ENCODE measurements at regions not wholly inside any gene's neighbourhood (a gene's known extent, or its start where the extent isn't known, plus 50 kb on each side); places are given as distances from the start of the nearest gene placed in this dataset.
"Not testable (repeated sequence)": the region's sequence is repeated elsewhere in the genome, so short reads cannot be mapped to it uniquely, and the experiment has no call there.

GRCh38 chr2:16228471-16228870 is 288.1 kb downstream of the MYCN start:
- no peak for DNase-seq (ENCODE audit: low read depth in 3 of 3, low spot score in 2 of 3)

DNA sequence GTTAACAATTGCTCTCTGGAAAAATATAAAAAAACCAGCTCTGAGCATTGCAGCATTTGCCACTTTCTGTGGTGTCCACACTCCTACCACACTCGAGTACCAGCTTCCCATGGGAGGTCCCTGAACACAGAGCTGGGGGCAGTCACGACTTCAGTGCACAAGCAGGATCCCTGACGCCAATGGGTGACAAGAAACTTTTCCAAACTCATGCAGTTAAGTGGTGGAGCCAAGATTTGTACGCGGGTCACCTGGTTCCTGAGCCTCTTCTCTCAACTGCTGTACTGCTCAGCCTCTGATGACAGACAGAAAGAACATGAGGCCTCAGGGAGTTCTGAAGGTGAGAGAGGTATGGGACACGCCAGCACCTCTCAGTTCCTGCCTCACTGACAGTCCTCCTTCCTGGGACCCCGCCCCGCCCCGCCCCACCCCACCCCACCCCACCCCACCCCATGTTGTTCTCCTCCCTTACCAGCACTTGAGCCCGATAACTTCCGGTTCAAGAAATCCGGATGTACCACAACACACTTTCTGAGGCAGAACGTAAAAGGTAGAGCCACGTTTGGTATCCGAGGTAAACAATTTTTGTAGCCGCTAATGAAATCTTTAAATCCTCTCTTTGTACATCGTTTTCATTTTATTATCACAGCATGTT is 287.6 kb downstream of the MYCN start:
- no peak for DNase-seq (ENCODE audit: low read depth in 3 of 3, low spot score in 2 of 3)

DNA sequence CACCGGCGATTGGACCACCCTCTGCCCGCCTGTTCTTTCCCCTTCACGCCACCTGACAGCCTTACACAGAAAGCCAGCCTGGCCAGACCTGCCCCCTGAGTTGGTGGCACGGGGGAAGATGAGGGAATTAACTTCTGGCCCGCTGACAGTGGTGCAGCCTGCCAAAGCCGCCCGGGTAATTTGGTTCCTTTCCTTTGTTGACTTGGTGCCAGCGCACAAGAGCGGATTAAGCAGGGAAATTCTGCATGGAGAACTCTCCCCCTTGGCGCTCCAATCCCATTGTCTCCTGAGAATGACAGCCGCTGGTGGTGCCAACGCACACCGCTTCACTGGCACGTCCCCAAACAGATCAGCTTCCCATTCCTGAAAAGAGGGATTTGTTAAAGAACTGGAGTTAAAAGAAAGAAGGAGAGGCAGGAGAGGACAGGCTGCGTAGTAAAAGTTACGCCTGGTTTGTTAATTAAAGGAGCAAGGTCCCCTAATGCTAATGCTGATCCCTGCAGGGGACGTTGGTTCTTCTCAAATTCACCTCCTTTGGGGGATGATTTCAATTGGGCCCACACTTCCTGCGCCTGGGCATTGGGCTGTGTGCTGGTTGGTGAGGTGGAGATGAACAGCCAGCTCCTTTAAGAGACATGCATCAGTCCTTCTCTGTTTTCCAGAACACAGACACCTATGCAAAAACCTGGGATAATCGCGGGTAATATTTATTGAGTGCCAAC is 286.8 kb downstream of the MYCN start:
- DNase-seq (ENCODE audit: low read depth in 3 of 3, low spot score in 2 of 3): no peak

DNA sequence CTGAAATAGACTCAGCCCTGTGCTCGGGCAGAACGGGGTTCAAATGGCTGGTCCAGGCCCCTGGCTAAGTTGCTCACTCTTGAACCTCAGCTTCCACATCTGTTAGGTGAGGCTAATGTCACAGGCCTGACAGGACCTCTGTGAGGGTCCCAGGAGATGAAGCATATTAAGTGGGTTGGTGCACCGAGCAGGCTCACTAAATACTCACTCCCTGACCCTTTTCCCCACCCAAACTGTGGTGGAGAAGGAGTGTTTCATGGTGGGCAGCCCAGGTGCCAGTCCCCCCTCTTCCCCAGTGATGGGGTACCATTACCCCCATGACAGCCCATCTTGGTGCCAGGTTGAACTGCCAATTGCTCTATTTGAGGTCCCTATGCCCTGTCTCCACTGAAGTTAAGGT is 286.0 kb downstream of the MYCN start:
- no peak for DNase-seq (ENCODE audit: low read depth in 3 of 3, low spot score in 2 of 3)

- no peak for DNase-seq (ENCODE audit: low read depth in 3 of 3, low spot score in 2 of 3)
Observed at GRCh38 chr2:16225545-16225944, 285.2 kb downstream of the MYCN start.

- no peak for DNase-seq (ENCODE audit: low read depth in 3 of 3, low spot score in 2 of 3)
Observed at GRCh38 chr2:16225071-16225470, 284.7 kb downstream of the MYCN start.

- DNase-seq (ENCODE audit: low read depth in 3 of 3, low spot score in 2 of 3): no peak
Observed at GRCh38 chr2:16224298-16225045, 284.1 kb downstream of the MYCN start.

- no peak for DNase-seq (ENCODE audit: low read depth in 3 of 3, low spot score in 2 of 3)
Observed at GRCh38 chr2:16223841-16224177, 283.5 kb downstream of the MYCN start.

DNA sequence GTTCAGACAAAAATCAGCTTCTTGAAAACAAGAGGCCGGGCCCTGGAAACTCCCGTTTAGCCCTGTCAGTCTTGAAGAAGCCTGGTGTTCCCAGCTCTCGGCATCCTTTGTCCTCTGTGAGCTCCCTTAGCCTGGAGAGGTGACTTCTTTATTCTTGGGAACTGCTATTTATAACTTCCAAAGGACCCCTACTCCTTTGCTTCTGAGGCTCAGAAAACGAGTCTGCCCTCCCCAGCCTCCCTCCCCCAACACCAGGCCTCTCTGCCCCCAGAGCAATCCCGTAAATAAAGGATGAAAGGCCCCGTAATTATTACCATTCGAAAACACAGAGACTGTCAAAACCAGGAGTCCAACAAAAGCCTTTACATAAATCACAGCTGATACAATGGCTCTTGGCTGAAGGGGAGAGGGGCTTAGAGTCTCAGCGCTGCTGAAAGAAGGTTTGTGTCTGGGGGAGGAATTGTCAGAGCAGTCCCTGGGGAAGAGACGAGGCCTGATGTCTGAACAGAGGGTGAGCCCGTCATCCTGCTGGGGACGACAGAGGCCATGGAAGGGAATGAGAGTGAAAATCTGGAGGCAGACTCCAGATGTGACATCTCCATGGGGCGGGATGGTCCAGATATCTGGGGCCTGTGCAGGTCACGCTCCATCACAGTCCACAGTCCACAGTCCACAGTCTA is 283.0 kb downstream of the MYCN start:
- DNase-seq (ENCODE audit: low read depth in 3 of 3, low spot score in 2 of 3): no peak

DNA sequence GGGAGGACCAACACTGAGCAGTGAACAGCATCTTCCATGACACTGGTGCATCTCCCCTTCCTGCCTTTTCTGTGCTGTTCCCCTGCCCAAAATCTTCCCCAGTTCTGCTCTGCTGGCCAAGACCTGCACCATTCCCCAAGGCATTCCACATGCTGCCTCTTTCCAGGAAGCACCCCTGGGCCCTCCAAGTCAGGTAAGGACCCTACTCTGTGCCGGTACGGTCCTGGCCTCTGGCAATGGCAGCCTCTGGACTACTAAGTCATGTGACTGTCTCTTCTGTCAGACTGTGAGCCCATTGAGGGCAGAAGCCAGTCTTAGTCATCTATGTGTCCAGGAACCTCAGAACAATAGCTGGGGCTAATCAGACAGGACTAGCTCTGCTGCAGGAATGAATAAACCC is 282.0 kb downstream of the MYCN start:
- DNase-seq (ENCODE audit: low read depth in 3 of 3, low spot score in 2 of 3): no peak

DNA sequence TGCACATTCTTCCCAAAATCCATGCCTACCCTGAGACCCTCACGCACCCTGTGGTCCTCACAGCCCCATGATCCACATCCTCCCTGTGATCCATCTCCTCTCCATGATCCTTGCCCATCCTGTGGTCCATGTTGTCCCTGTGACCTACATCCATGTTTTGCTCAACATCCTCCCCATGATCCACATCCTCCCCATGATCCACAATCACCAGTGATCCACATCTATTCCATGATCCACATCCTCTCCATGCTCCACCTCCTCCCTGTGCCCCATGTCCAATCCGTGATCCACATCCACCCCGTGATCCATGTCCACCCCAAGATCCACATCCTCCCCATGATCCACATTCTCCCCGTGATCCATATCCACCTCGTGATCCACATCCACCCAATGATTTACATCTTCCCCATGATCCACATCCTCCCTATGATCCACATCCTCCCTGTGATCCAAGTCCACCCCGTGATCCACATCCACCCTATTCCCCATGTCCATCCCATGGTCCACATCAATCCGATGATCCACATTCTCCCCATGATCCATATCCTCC is 281.2 kb downstream of the MYCN start:
- DNase-seq (ENCODE audit: low read depth in 3 of 3, low spot score in 2 of 3): no peak

- DNase-seq (ENCODE audit: low read depth in 3 of 3, low spot score in 2 of 3): no peak
Observed at GRCh38 chr2:16219292-16219975, 279.1 kb downstream of the MYCN start.

DNA sequence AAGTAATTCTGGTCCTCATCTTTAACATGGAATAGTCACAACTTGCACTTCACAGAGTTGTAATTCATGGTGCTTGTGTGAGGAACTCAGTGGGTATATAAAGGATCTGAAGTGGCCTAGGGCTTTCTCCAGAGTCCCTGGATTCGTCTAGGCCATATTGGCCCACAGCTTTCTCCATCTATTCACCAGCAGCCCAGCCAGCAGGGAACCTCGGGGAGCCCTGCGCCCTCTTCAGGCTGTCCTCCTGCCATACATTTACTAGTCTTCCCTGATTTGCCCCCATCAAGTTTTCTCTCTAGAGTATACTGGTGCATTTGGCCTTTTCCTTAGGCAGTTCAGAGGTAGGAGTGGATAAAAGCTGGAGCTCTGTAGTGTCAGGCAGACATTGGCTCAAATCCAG is 278.3 kb downstream of the MYCN start:
- no peak for DNase-seq (ENCODE audit: low read depth in 3 of 3, low spot score in 2 of 3)

- no peak for DNase-seq (ENCODE audit: low read depth in 3 of 3, low spot score in 2 of 3)
Observed at GRCh38 chr2:16218161-16218560, 277.8 kb downstream of the MYCN start.

DNA sequence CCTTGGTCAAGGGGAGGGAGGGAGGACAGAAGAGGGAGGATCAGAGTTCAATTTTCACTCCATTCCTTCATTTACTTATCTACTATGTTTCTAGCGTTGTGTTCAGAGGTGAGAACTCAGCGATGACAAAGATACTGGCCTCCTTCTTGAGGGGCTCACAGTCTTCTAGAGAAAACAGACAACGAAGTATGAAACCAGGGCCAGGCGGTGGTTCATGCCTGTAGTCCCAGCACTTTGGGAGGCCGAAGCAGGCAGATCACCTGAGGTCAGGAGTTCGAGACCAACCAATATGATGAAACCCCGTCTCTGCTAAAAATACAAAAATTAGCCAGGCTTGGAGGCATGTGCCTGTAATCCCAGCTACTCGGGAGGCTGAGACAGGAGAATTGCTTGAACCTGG is 277.4 kb downstream of the MYCN start:
- DNase-seq (ENCODE audit: low read depth in 3 of 3, low spot score in 2 of 3): not testable (repeated sequence)

- no peak for DNase-seq (ENCODE audit: low read depth in 3 of 3, low spot score in 2 of 3)
Observed at GRCh38 chr2:16217291-16217690, 276.9 kb downstream of the MYCN start.

DNA sequence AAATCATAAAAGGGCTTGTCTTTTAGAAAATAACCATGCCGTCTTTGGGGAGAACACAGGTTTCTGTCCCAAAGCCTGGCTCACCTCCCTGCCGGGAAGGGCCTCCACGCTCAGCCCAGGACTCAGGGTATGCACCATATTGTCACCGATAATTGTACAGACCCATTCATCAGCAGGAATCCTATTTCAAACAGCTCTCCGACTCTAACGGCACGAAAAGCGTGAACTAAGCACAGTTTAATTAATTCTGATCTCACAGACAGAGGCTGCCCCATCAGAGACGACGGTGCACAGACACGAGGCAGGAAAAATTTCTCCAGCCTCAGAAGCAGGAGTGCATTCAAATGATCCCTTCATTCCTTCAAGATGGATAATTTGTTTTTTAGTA is 276.2 kb downstream of the MYCN start:
- DNase-seq (ENCODE audit: low read depth in 3 of 3, low spot score in 2 of 3): no peak

- no peak for DNase-seq (ENCODE audit: low read depth in 3 of 3, low spot score in 2 of 3)
Observed at GRCh38 chr2:16215902-16216557, 275.7 kb downstream of the MYCN start.

DNA sequence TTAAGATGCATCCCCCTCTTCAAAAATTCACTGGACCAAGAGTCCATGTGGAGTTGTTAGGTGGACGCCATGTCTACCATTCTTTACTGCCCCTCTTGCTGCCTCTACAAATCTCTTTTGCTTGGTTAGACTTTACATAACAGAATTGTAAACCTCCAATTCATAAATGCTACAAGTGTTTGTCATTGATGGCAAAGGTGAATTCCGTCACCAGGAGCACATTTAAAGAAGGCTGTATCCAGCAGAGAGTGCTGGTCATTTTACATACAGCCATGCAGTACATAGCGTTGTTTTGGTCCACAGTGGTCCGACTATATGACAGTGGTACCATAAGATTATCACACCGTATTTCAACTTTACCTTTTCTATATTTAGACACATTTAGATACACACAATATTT is 274.5 kb downstream of the MYCN start:
- no peak for DNase-seq (ENCODE audit: low read depth in 3 of 3, low spot score in 2 of 3)

- no peak for DNase-seq (ENCODE audit: low read depth in 3 of 3, low spot score in 2 of 3)
Observed at GRCh38 chr2:16214391-16214790, 274.0 kb downstream of the MYCN start.
